B cell (primary cell): ENCODE measurements at regions not wholly inside any gene's neighbourhood (a gene's known extent, or its start where the extent isn't known, plus 50 kb on each side); places are given as distances from the start of the nearest gene placed in this dataset.

Experiments
- ATAC-seq: fragments of 200-7000 bp; cut with Tn5 transposase; one replicate; pipeline ENCODE4 v1.10.0; 2021; ENCODE audit warnings: low read depth, mild to moderate bottlenecking, moderate number of reproducible peaks, moderate library complexity
- CTCF ChIA-PET: fragments of 350-600 bp; sonication (Branson Sonifier 250); formaldehyde crosslinking; loops from one replicate; lab custom pipeline; 2021; ENCODE audit warnings: antibody characterized with exemption, inconsistent platforms; lab: Charles Lee
- POLR2A ChIA-PET: fragments of 350-600 bp; sonication (Branson Sonifier 250); formaldehyde crosslinking; loops from one replicate; lab custom pipeline; 2021; ENCODE audit warnings: antibody characterized with exemption; lab: Charles Lee
- DNase-seq: peaks from one replicate; pipeline ENCODE4 v3.0.0; 2013
- H2AFZ ChIP-seq: 2 replicates; pipeline ENCODE4 v1.6.1; 2012; ENCODE audit warnings: mild to moderate bottlenecking, low read depth, low read length; ENCODE audit not compliant: insufficient read depth, poor library complexity, severe bottlenecking
- H3K27ac ChIP-seq, 2 donors: 1 replicate in 1 of 2; 2 replicates in 1 of 2; pipeline ENCODE4 v1.5.1; 2012 to 2013; ENCODE audit warnings: low read length in 2 of 2, mild to moderate bottlenecking in 2 of 2, moderate library complexity in 1 of 2
- H3K27me3 ChIP-seq, 4 experiments: fragments of 200-600 bp in 1 of 4; sonication (generic) in 1 of 4; replicated peaks in 1 of 4; 1 replicate in 2 of 4; 2 replicates in 2 of 4; pipeline versions ENCODE4 v1.6.1 to v1.7.0; 2013 to 2016; ENCODE audit warnings: low read length in 3 of 4, mild to moderate bottlenecking in 2 of 4, mixed read lengths in 1 of 4, moderate library complexity in 1 of 4; ENCODE audit not compliant: insufficient read depth in 4 of 4, control insufficient read depth in 3 of 4; ENCODE audit errors: control extremely low read depth in 1 of 4
- H3K36me3 ChIP-seq, 2 experiments: replicated peaks in 1 of 2; 1 replicate in 1 of 2; 2 replicates in 1 of 2; pipeline versions ENCODE4 v1.6.1 to v1.7.1; 2013; ENCODE audit warnings: low read length in 1 of 2; ENCODE audit not compliant: insufficient read depth in 2 of 2, control insufficient read depth in 1 of 2; ENCODE audit errors: control extremely low read depth in 1 of 2, extremely low read depth in 1 of 2
- H3K4me1 ChIP-seq, 2 donors: fragments of 200-600 bp in 1 of 2; sonication (generic) in 1 of 2; 1 replicate in 1 of 2; 2 replicates in 1 of 2; pipeline versions ENCODE4 v1.5.1 to v1.6.1; 2013 to 2017; ENCODE audit warnings: low read length in 2 of 2; ENCODE audit not compliant: control insufficient read depth in 2 of 2, insufficient read depth in 2 of 2
- H3K4me2 ChIP-seq: replicated peaks from 2 replicates; pipeline ENCODE3; 2012; ENCODE audit warnings: mild to moderate bottlenecking, low read depth, low read length; ENCODE audit not compliant: poor library complexity, severe bottlenecking
- H3K4me3 ChIP-seq, 5 experiments: fragments of 200-600 bp in 1 of 5; sonication (generic) in 1 of 5; 1 replicate in 3 of 5; 2 replicates in 2 of 5; pipeline versions ENCODE4 v1.5.1 to v1.7.0; 2011 to 2016; ENCODE audit warnings: low read length in 4 of 5, mild to moderate bottlenecking in 4 of 5, low read depth in 2 of 5, control low read depth in 1 of 5, moderate library complexity in 1 of 5; ENCODE audit not compliant: insufficient read depth in 1 of 5; ENCODE audit errors: control extremely low read depth in 1 of 5, extremely low read depth in 1 of 5
- H3K79me2 ChIP-seq: fragments of 200-600 bp; sonication (generic); one replicate; pipeline ENCODE4 v1.6.0; 2016; ENCODE audit warnings: low read length; ENCODE audit not compliant: control insufficient read depth, insufficient read depth
- H3K9ac ChIP-seq: fragments of 200-600 bp; sonication (generic); 2 replicates; pipeline ENCODE4 v1.6.1; 2017; ENCODE audit warnings: mild to moderate bottlenecking, low read length, moderate library complexity
- H3K9me3 ChIP-seq, 3 donors: one replicate each; pipeline versions ENCODE4 v1.6.1 to v1.7.1; 2013; ENCODE audit warnings: low read length in 2 of 3; ENCODE audit not compliant: control insufficient read depth in 2 of 3, insufficient read depth in 1 of 3; ENCODE audit errors: control extremely low read depth in 1 of 3
- H4K20me1 ChIP-seq: 2 replicates; pipeline ENCODE4 v1.6.0; 2012; ENCODE audit warnings: mild to moderate bottlenecking, low read length; ENCODE audit not compliant: insufficient read depth, control insufficient read depth, poor library complexity, severe bottlenecking
- H3K27ac Mint-ChIP-seq: one replicate; pipeline ENCODE4 v1.8.0; 2021; ENCODE audit warnings: mixed read lengths
- H3K27me3 Mint-ChIP-seq: one replicate; pipeline ENCODE4 v1.8.0; 2021; ENCODE audit warnings: mixed read lengths
- H3K4me1 Mint-ChIP-seq: one replicate; pipeline ENCODE4 v1.8.0; 2021; ENCODE audit warnings: mixed read lengths
- H3K4me3 Mint-ChIP-seq: one replicate; pipeline ENCODE4 v1.8.0; 2021; ENCODE audit warnings: mixed read lengths
- H3K9me3 Mint-ChIP-seq: one replicate; pipeline ENCODE4 v1.8.0; 2022; ENCODE audit warnings: mixed read lengths; ENCODE audit not compliant: insufficient read depth
- CTCF ChIP-seq: fragments of 200-600 bp; IDR thresholded peaks from one replicate; pipeline ENCODE4 v1.8.0; 2022; ENCODE audit warnings: antibody characterized with exemption, mild to moderate bottlenecking
- EZH2 ChIP-seq: IDR thresholded peaks from 2 replicates; pipeline ENCODE4 v1.6.1; 2012; ENCODE audit warnings: borderline replicate concordance, low read depth, mild to moderate bottlenecking, moderate library complexity, low read length; ENCODE audit not compliant: insufficient read depth, poor library complexity, severe bottlenecking
- WGBS: methylation state at CpG from one replicate; pipeline ENCODE4 v1.1.5; 2013; ENCODE audit warnings: missing lambda C conversion rate; ENCODE audit not compliant: insufficient coverage; 5-methylcytosine and 5-hydroxymethylcytosine counted together
- intact Hi-C: fragments of 100-400 bp; cut with micrococcal nuclease; formaldehyde crosslinking; loops from one replicate; pipeline ENCODE4 v1.10.0; 2022

DNA sequence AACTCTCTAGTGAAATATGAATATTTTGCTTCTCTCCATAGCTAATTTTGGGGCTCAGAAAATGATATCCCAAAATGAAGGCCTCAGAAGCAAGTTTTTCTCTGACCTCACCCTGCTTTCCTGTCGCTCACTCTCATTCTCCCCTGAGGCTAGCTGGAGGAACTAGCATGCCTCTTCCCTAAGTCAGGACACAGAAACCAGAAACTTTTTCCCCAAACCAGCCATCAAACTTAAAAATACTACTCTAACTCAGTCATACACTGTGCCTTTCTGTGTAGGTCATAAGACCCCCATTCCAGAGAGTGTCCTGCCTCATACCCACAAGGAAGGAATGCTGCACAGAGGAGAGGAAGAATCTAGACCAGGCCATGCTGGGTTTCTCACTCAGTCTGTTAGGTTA lies 329.6 kb downstream of the PCDH20 start:
- no peaks in the 10 kb centered on the region for H4K20me1 ChIP-seq
- no peak overlapping the region for H3K27ac ChIP-seq
- H3K9me3 ChIP-seq, result no peaks in the 10 kb centered on the region
- no peaks in the 10 kb centered on the region for H3K4me1 Mint-ChIP-seq
- H3K9me3 Mint-ChIP-seq, result peaks cover 4% of the 10 kb centered on the region
- no peak for TF ChIP-seq EZH2
- TF ChIP-seq CTCF, result no peak
- H3K4me2 ChIP-seq, result no peak overlapping the region
- H3K27ac Mint-ChIP-seq, result no peak overlapping the region
- H3K79me2 ChIP-seq, result no peaks in the 10 kb centered on the region
- H2AFZ ChIP-seq, result no peak overlapping the region
- POLR2A ChIA-PET, result no interaction called here
- DNase-seq, result no peak
- H3K27me3 Mint-ChIP-seq, result no peaks in the 10 kb centered on the region
- intact Hi-C loops, result no loop called here
- H3K36me3 ChIP-seq, result no peaks in the 10 kb centered on the region
- ATAC-seq, result no peak
- WGBS, result 100% methylated on average over 1 of the region's 1 CpG
- CTCF ChIA-PET, result no interaction called here
- H3K4me3 Mint-ChIP-seq, result no peak overlapping the region
- no peaks in the 10 kb centered on the region for H3K4me1 ChIP-seq
- no peak overlapping the region for H3K9ac ChIP-seq
- no peaks in the 10 kb centered on the region for H3K27me3 ChIP-seq
- H3K4me3 ChIP-seq, result no peak overlapping the region

GRCh38 chr13:61084988-61085387 lies 330.7 kb downstream of the PCDH20 start:
- Histone ChIP-seq H3K9me3 (no peaks in the 10 kb centered on the region), H4K20me1 (no peaks in the 10 kb centered on the region), H3K36me3 (no peaks in the 10 kb centered on the region), H3K27ac (no peak overlapping the region), H2AFZ (no peak overlapping the region), H3K9ac (no peak overlapping the region), H3K79me2 (no peaks in the 10 kb centered on the region), H3K4me1 (no peaks in the 10 kb centered on the region), H3K4me2 (no peak overlapping the region), H3K27me3 (no peaks in the 10 kb centered on the region), H3K4me3 (no peak overlapping the region)
- Mint-ChIP-seq H3K4me3 (no peak overlapping the region), H3K27me3 (no peaks in the 10 kb centered on the region), H3K9me3 (peaks cover 4% of the 10 kb centered on the region), H3K27ac (no peak overlapping the region), H3K4me1 (no peaks in the 10 kb centered on the region)
- CTCF ChIA-PET, result no interaction called here
- POLR2A ChIA-PET, result no interaction called here
- intact Hi-C loops, result no loop called here
- DNase-seq (no peak), ATAC-seq (no peak)
- TF ChIP-seq EZH2 (no peak), CTCF (no peak)
